ENCODE measurements at regions not wholly inside any gene's neighbourhood (a gene's known extent, or its start where the extent isn't known, plus 50 kb on each side); places are given as distances from the start of the nearest gene placed in this dataset.

DNA sequence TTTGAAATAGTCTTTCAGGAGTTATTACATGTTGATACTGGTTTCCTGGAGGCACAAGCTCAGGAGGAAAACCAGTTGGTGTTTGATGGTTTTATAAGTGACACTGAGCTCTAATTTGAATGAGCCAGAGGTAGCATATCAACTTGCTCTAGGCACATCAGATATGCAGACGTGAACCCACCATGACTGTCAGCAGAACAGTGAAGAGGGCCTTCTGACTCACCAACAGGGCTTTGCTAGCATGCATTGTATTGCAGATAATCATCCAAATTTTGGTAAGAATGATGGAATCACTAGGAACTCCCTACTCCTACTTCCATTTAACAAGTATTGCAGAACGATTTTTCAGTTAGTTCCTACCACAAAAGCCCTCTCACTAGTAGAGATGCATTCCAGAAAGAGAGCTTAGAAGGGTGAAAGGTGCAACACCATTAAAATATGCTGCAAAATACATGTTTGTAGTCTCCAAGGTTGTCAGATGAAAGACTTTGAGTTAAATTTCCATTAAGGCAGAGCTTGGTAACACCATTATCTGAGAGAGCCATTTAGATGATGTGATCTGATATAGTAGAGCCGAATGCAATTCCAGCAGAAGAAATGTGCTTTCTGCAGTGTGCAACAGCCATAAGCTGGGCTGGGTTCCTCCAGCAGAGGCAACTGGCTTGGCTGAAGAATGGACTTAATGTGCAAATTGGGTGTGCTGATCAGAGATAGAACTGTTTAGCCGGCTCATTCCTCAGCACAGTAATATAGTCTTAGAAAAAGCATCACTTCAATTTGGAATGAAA is 968.7 kb upstream of the ADGRB3 start:
- no peaks in the 10 kb centered on the region for H3K4me1 ChIP-seq (ENCODE audit: insufficient read depth, low read length)
- no peaks in the 10 kb centered on the region for H3K27me3 ChIP-seq (ENCODE audit: control insufficient read depth in 1 of 2, insufficient read depth in 2 of 2, low read length in 2 of 2)
- peaks cover 0 to 15% of the 10 kb centered on the region in 2 experiments for H3K9me3 ChIP-seq (ENCODE audit: control insufficient read depth in 1 of 2, insufficient read depth in 1 of 2, low read length in 2 of 2)
- Mint-ChIP-seq H3K27ac (no peak overlapping the region), H3K9me3 (peaks cover 4% of the 10 kb centered on the region), H3K4me3 (no peak overlapping the region), H3K36me3 (ENCODE audit: low read depth) (no peaks in the 10 kb centered on the region), H3K4me1 (ENCODE audit: low read depth) (no peaks in the 10 kb centered on the region), H3K27me3 (no peaks in the 10 kb centered on the region)
- intact Hi-C loops (cut with DNase I, micrococcal nuclease), result no loop called here
- POLR2A ChIA-PET, result no interaction called here
- TF ChIP-seq, protein P1, sequence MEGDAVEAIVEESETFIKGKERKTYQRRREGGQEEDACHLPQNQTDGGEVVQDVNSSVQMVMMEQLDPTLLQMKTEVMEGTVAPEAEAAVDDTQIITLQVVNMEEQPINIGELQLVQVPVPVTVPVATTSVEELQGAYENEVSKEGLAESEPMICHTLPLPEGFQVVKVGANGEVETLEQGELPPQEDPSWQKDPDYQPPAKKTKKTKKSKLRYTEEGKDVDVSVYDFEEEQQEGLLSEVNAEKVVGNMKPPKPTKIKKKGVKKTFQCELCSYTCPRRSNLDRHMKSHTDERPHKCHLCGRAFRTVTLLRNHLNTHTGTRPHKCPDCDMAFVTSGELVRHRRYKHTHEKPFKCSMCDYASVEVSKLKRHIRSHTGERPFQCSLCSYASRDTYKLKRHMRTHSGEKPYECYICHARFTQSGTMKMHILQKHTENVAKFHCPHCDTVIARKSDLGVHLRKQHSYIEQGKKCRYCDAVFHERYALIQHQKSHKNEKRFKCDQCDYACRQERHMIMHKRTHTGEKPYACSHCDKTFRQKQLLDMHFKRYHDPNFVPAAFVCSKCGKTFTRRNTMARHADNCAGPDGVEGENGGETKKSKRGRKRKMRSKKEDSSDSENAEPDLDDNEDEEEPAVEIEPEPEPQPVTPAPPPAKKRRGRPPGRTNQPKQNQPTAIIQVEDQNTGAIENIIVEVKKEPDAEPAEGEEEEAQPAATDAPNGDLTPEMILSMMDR (IDR thresholded peaks at IDR 0.05), result no peak
- DNase-seq, result no peak
- no peaks in the 10 kb centered on the region for H3K36me3 ChIP-seq (ENCODE audit: insufficient read depth, low read length)
- CTCF ChIA-PET, result no interaction called here
- ATAC-seq (ENCODE audit: poor library complexity), result no peak
- no peak overlapping the region for H3K27ac ChIP-seq (ENCODE audit: low read depth in 1 of 2, low read length in 2 of 2)
- H3K4me3 ChIP-seq (ENCODE audit: low read length), result no peak overlapping the region

DNA sequence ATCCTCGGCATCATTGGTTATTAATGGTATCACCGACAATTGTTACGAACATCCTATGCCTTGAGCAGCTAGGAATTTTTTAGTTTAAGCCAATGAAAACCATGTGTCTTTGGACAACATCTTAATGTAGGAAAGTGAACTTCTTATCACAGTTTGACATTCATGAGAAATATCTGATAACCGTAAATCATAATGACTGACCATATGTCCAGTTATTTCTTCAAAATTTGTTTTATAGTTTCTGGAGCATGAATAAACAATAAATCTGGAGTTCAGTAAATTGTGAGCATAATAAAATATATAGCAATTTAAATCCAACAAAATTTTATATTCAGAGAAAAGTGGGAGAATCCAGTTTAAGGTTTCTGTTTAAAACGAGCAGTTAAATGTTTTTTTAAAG is 970.1 kb upstream of the ADGRB3 start:
- DNase-seq (no peak), ATAC-seq (ENCODE audit: poor library complexity) (no peak)
- H3K4me1 ChIP-seq (ENCODE audit: insufficient read depth, low read length), result no peaks in the 10 kb centered on the region
- Mint-ChIP-seq H3K4me3 (no peak overlapping the region), H3K9me3 (no peaks in the 10 kb centered on the region), H3K4me1 (ENCODE audit: low read depth) (no peaks in the 10 kb centered on the region), H3K27me3 (no peaks in the 10 kb centered on the region), H3K36me3 (ENCODE audit: low read depth) (no peaks in the 10 kb centered on the region), H3K27ac (no peak overlapping the region)
- CTCF ChIA-PET, result no interaction called here
- H3K27ac ChIP-seq (ENCODE audit: low read depth in 1 of 2, low read length in 2 of 2), result no peak overlapping the region
- intact Hi-C loops (cut with DNase I, micrococcal nuclease), result no loop called here
- TF ChIP-seq, protein P1 (IDR thresholded peaks at IDR 0.05), result no peak
- no peaks in the 10 kb centered on the region for H3K27me3 ChIP-seq (ENCODE audit: control insufficient read depth in 1 of 2, insufficient read depth in 2 of 2, low read length in 2 of 2)
- peaks cover 0 to 15% of the 10 kb centered on the region in 2 experiments for H3K9me3 ChIP-seq (ENCODE audit: control insufficient read depth in 1 of 2, insufficient read depth in 1 of 2, low read length in 2 of 2)
- no peak overlapping the region for H3K4me3 ChIP-seq (ENCODE audit: low read length)
- POLR2A ChIA-PET, result no interaction called here
- H3K36me3 ChIP-seq (ENCODE audit: insufficient read depth, low read length), result no peaks in the 10 kb centered on the region

DNA sequence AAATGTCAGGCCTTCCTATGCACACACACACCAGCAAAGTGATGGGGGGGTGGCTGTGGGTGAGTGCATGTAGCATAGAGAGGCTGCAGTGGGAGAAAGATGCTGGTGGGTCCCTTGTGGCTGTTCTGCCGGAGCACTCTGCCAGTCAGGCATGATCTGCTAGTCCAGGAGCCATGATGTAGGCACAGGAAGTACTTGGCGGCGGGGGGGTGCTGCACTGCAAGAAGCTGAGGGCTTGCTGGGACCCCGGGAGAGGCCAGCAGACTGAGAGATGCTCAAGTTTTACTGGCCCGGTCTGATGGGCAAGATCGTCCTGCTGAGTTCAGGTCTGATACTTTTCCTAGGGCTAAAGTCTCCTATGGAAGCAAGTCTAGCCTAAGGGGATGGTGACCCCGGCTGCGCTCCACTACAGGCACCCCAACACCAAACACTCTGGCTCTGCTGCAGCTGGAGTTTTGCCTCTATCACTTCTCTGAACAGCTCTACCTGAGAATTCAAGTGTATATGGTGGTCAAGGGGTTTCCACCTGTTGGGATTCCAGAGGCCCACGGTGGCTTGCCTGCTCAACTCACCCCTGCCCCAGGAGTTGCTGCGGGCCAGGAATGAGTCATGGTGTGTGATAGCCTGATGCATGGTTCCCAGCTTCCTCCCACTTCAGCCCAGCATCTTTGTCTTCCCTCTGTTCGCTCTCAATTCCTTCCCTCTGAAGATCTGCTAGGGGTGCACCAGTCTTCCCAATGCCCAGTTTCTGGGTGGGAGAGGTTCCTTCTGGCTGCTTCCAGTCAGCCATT is 971.8 kb upstream of the ADGRB3 start:
- H3K4me3 Mint-ChIP-seq, result no peak overlapping the region
- DNase-seq (no peak), ATAC-seq (ENCODE audit: poor library complexity) (no peak)
- no peaks in the 10 kb centered on the region for H3K36me3 ChIP-seq (ENCODE audit: insufficient read depth, low read length)
- no peaks in the 10 kb centered on the region for H3K4me1 ChIP-seq (ENCODE audit: insufficient read depth, low read length)
- ChIA-PET POLR2A (no interaction called here), CTCF (no interaction called here)
- H3K36me3 Mint-ChIP-seq (ENCODE audit: low read depth), result no peaks in the 10 kb centered on the region
- peaks cover 0 to 15% of the 10 kb centered on the region in 2 experiments for H3K9me3 ChIP-seq (ENCODE audit: control insufficient read depth in 1 of 2, insufficient read depth in 1 of 2, low read length in 2 of 2)
- no peak overlapping the region for H3K27ac Mint-ChIP-seq
- peaks cover 4% of the 10 kb centered on the region for H3K9me3 Mint-ChIP-seq
- TF ChIP-seq, protein P1 (IDR thresholded peaks at IDR 0.05), result no peak
- intact Hi-C loops (cut with DNase I, micrococcal nuclease), result no loop called here
- no peaks in the 10 kb centered on the region for H3K27me3 Mint-ChIP-seq
- no peaks in the 10 kb centered on the region for H3K4me1 Mint-ChIP-seq (ENCODE audit: low read depth)
- H3K27me3 ChIP-seq (ENCODE audit: control insufficient read depth in 1 of 2, insufficient read depth in 2 of 2, low read length in 2 of 2), result no peaks in the 10 kb centered on the region
- no peak overlapping the region for H3K27ac ChIP-seq (ENCODE audit: low read depth in 1 of 2, low read length in 2 of 2)
- no peak overlapping the region for H3K4me3 ChIP-seq (ENCODE audit: low read length)
